SU-DHL-6 (cell line): ENCODE measurements at regions not wholly inside any gene's neighbourhood (a gene's known extent, or its start where the extent isn't known, plus 50 kb on each side); places are given as distances from the start of the nearest gene placed in this dataset.

Experiments used
- H2AFZ ChIP-seq: fragments of 200-600 bp; sonication (generic); 2 replicates; pipeline ENCODE4 v1.6.1; 2014; ENCODE audit warnings: low read depth, mild to moderate bottlenecking, moderate library complexity, mixed read lengths, antibody characterized with exemption, low read length; ENCODE audit not compliant: severe bottlenecking
- H3F3A ChIP-seq: fragments of 200-600 bp; shearing (Covaris generic); 2 replicates; pipeline ENCODE4 v1.6.0; 2016; ENCODE audit warnings: antibody characterized with exemption, mild to moderate bottlenecking; ENCODE audit not compliant: insufficient read depth
- H3K27ac ChIP-seq: fragments of 200-600 bp; sonication (generic); 2 replicates; pipeline ENCODE4 v1.5.1; 2016; ENCODE audit warnings: low read depth, mild to moderate bottlenecking, low read length, moderate library complexity, mixed read lengths
- H3K27me3 ChIP-seq: fragments of 200-600 bp; sonication (generic), shearing (Covaris generic); 2 replicates; pipeline ENCODE4 v1.6.0; 2014; ENCODE audit warnings: mild to moderate bottlenecking, low read length
- H3K36me3 ChIP-seq: fragments of 200-600 bp; sonication (generic); 2 replicates; pipeline ENCODE4 v1.6.1; 2014; ENCODE audit warnings: mild to moderate bottlenecking, low read length, mixed read lengths
- H3K4me2 ChIP-seq: fragments of 300-600, 200-600 bp; shearing (Covaris generic), sonication (generic); 2 replicates; pipeline ENCODE4 v1.6.0; 2014; ENCODE audit warnings: low read length, low read depth, mild to moderate bottlenecking; ENCODE audit not compliant: poor library complexity, severe bottlenecking
- H3K4me3 ChIP-seq: fragments of 200-600 bp; sonication (generic); 2 replicates; pipeline ENCODE4 v1.5.1; 2014; ENCODE audit warnings: antibody characterized with exemption, low read length, mild to moderate bottlenecking, mixed read lengths; ENCODE audit not compliant: insufficient read depth, poor library complexity, severe bottlenecking
- H3K79me2 ChIP-seq: fragments of 200-600 bp; sonication (generic); 2 replicates; pipeline ENCODE4 v1.6.1; 2014; ENCODE audit warnings: mild to moderate bottlenecking, low read length, moderate library complexity; ENCODE audit not compliant: insufficient read depth
- H3K9ac ChIP-seq: fragments of 200-600 bp; sonication (generic); 2 replicates; pipeline ENCODE4 v1.7.0; 2014; ENCODE audit warnings: mild to moderate bottlenecking, low read length
- H3K9me2 ChIP-seq: fragments of 200-600 bp; sonication (generic); replicated peaks from 2 replicates; pipeline ENCODE4 v1.6.1; 2014; ENCODE audit warnings: low read length; ENCODE audit not compliant: insufficient read depth
- H3K9me3 ChIP-seq: fragments of 200-600 bp; sonication (generic); 2 replicates; pipeline ENCODE4 v1.6.1; 2014; ENCODE audit warnings: low read length, mixed read lengths; ENCODE audit not compliant: insufficient read depth
- H4K20me1 ChIP-seq: fragments of 200-600 bp; sonication (generic); 2 replicates; pipeline ENCODE4 v1.6.1; 2014; ENCODE audit warnings: low read depth, mild to moderate bottlenecking, antibody characterized with exemption, low read length, moderate library complexity, mixed read lengths
- EZH2phosphoT487 ChIP-seq: fragments of 200-600 bp; sonication (generic), shearing (Covaris generic); conservative IDR thresholded peaks from 2 replicates; pipeline ENCODE4 v1.6.1; 2018; ENCODE audit warnings: mild to moderate bottlenecking, antibody characterized with exemption, low read length, moderate library complexity, mixed read lengths
- TF ChIP-seq, protein P1 (sequence below): fragments of 200-600 bp; sonication (generic); IDR thresholded peaks from one replicate; pipeline ENCODE4 v1.5.1; 2017; ENCODE audit warnings: antibody characterized with exemption, mild to moderate bottlenecking, low read length, moderate library complexity; ENCODE audit not compliant: insufficient read depth, poor library complexity, severe bottlenecking

DNA sequence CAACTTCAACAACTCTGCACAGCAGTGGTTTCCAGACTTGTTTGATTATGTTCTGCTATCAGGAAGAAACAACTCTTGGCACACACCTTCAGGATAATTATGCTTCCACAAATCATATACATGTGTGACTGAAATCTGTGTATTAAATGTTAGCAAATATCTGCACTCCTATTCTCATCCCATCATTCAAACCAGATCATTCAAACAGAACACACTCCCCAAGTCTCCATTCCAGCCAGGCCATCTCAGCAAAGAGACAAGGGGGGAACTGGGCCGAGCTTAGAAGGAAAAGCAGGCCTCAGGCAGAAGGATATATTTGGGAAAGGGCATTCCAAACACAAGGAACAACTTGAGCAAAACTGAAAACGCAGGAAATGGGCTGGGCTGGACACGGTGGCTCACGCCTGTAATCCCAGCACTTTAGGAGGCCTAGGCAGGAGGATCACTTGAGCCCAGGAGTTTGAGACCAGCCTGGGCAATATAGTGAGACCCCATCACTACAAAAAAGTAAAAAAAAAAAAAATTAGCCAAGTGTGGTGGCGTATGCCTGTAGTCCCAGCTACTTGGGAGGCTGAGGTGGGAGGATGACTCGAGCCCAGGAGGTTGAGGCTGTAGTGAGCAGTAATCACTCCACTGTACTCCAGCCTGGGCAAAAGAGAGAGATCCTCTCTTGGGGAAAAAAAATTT, 62.7 kb downstream of the ZFP36L2 start:
- no peak overlapping the region for H3K4me2 ChIP-seq
- no peaks in the 10 kb centered on the region for H3K79me2 ChIP-seq
- no peaks in the 10 kb centered on the region for H3K9me2 ChIP-seq
- no peaks in the 10 kb centered on the region for H3K9me3 ChIP-seq
- no peaks in the 10 kb centered on the region for H3K27me3 ChIP-seq
- H3K36me3 ChIP-seq, result no peaks in the 10 kb centered on the region
- TF ChIP-seq EZH2phosphoT487, result no peak
- TF ChIP-seq, protein P1, sequence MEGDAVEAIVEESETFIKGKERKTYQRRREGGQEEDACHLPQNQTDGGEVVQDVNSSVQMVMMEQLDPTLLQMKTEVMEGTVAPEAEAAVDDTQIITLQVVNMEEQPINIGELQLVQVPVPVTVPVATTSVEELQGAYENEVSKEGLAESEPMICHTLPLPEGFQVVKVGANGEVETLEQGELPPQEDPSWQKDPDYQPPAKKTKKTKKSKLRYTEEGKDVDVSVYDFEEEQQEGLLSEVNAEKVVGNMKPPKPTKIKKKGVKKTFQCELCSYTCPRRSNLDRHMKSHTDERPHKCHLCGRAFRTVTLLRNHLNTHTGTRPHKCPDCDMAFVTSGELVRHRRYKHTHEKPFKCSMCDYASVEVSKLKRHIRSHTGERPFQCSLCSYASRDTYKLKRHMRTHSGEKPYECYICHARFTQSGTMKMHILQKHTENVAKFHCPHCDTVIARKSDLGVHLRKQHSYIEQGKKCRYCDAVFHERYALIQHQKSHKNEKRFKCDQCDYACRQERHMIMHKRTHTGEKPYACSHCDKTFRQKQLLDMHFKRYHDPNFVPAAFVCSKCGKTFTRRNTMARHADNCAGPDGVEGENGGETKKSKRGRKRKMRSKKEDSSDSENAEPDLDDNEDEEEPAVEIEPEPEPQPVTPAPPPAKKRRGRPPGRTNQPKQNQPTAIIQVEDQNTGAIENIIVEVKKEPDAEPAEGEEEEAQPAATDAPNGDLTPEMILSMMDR, result no peak
- H3F3A ChIP-seq, result 0 out of 2 replicates have a peak, but pooled peaks cover 5% of the 10 kb centered on the region
- no peak overlapping the region for H3K4me3 ChIP-seq
- H3K9ac ChIP-seq, result no peak overlapping the region
- H3K27ac ChIP-seq, result no peak overlapping the region
- H2AFZ ChIP-seq, result no peak overlapping the region
- H4K20me1 ChIP-seq, result no peaks in the 10 kb centered on the region

DNA sequence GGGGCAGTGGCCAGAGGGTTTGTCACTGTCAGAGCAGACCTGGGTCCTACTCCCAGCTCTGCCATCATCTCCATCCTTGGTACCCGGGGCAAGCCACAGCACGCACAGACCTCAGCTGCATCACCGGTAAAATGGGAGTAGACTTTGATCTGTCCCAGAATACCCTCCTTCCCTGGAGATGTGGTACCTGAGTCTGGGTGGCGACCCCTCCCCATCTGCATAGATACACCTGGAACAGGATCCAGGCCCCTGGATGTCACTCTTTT, 64.0 kb downstream of the ZFP36L2 start:
- Histone ChIP-seq H3K9ac (no peak overlapping the region), H3K36me3 (no peaks in the 10 kb centered on the region), H3K4me2 (no peak overlapping the region), H2AFZ (no peak overlapping the region), H3K79me2 (no peaks in the 10 kb centered on the region), H3K4me3 (no peak overlapping the region), H3K27me3 (no peaks in the 10 kb centered on the region), H3K9me3 (no peaks in the 10 kb centered on the region), H3F3A (no peaks in the 10 kb centered on the region), H3K9me2 (no peaks in the 10 kb centered on the region), H3K27ac (no peak overlapping the region), H4K20me1 (no peaks in the 10 kb centered on the region)
- TF ChIP-seq, protein P1, result no peak
- TF ChIP-seq EZH2phosphoT487, result no peak

DNA sequence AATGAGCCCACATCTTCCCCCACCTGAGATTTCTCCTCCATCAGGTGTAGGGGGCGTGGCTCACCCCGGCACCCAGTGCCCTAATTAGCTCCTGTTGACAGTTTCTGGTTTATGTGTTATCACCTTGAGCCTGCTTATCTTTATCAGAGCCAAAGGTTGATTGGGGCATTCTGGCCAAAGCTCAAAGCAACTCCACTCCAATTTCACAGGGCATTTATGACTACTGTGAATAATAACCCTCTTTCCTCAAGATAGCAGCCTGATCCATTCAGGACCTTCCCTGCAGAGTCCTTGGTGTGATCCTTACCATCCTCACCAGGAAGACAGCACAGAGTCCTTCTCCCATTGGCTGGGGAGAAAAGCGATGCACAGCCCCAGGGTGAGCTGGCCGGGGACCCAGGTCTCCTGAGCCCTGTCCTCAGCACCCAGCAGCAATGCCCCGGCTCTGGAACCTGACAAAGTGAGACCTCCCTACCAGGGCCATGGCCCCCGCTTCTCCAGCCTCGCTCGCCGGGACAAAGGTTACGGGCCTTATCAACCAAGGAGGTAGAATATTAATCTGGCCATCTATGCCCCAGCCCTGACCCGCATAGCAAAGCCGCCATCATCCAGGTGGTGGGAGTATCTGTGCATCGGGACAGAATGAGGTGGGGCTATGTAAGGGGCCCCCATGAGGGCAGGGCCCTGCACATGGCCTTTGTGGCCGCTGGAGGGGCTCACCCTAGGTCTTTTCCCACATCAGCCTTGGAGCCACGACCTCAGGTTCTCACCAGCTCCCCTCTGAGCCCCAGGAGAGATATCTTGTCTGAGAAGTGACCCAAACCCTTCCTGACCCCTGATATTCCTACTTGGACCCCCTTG, 64.5 kb downstream of the ZFP36L2 start:
- H3K27me3 ChIP-seq, result no peaks in the 10 kb centered on the region
- H3F3A ChIP-seq, result no peaks in the 10 kb centered on the region
- H3K9me2 ChIP-seq, result no peaks in the 10 kb centered on the region
- TF ChIP-seq EZH2phosphoT487, result no peak
- TF ChIP-seq, protein P1, result no peak
- H3K27ac ChIP-seq, result no peak overlapping the region
- no peaks in the 10 kb centered on the region for H3K79me2 ChIP-seq
- H3K36me3 ChIP-seq, result no peaks in the 10 kb centered on the region
- H4K20me1 ChIP-seq, result no peaks in the 10 kb centered on the region
- no peak overlapping the region for H2AFZ ChIP-seq
- no peak overlapping the region for H3K4me2 ChIP-seq
- H3K4me3 ChIP-seq, result no peak overlapping the region
- no peak overlapping the region for H3K9ac ChIP-seq
- no peaks in the 10 kb centered on the region for H3K9me3 ChIP-seq
